Epithelial cell of esophagus (primary cell): ENCODE measurements at regions not wholly inside any gene's neighbourhood (a gene's known extent, or its start where the extent isn't known, plus 50 kb on each side); places are given as distances from the start of the nearest gene placed in this dataset.
A peak's percentile ranks its signal among the peaks of the same experiment; 100 is the strongest.

Source experiments
- DNase-seq: peaks from one replicate; pipeline ENCODE4 v3.0.0; 2010; ENCODE audit warnings: low read depth
- H3K4me3 ChIP-seq: 2 replicates; pipeline ENCODE4 v1.5.1; 2011; ENCODE audit warnings: mild to moderate bottlenecking, low read length, control low read depth
- CTCF ChIP-seq: IDR thresholded peaks from 2 replicates; pipeline ENCODE4 v1.5.1; 2011; ENCODE audit warnings: low read depth, mild to moderate bottlenecking, low read length, control low read depth, inconsistent platforms; ENCODE audit not compliant: insufficient read depth; ENCODE audit errors: missing control alignments

- no peak overlapping the region for H3K4me3 ChIP-seq
- DNase-seq: no peak
- no peak for TF ChIP-seq CTCF
Observed at GRCh38 chr16:52613508-52613907, 66.6 kb upstream of the TOX3 start.

- DNase-seq: peak; percentile 6
- H3K4me3 ChIP-seq: no peak overlapping the region
- no peak for TF ChIP-seq CTCF
Observed at GRCh38 chr16:52611817-52612673, 65.1 kb upstream of the TOX3 start.

- no peak for TF ChIP-seq CTCF
- no peak for DNase-seq
- no peak overlapping the region for H3K4me3 ChIP-seq
Observed at GRCh38 chr16:52603015-52603414, 56.1 kb upstream of the TOX3 start.

GRCh38 chr16:52597772-52598483 is 51.0 kb upstream of the TOX3 start:
- no peak for DNase-seq
- TF ChIP-seq CTCF: no peak
- H3K4me3 ChIP-seq: no peak overlapping the region

- no peak overlapping the region for H3K4me3 ChIP-seq
- no peak for TF ChIP-seq CTCF
Observed at GRCh38 chr16:52597073-52597771, 50.3 kb upstream of the TOX3 start.

More at GRCh38 chr16:52597073-52597771, 50.3 kb upstream of the TOX3 start:
- DNase-seq: no peak
